ENCODE measurements at regions not wholly inside any gene's neighbourhood (a gene's known extent, or its start where the extent isn't known, plus 50 kb on each side); places are given as distances from the start of the nearest gene placed in this dataset.

DNA sequence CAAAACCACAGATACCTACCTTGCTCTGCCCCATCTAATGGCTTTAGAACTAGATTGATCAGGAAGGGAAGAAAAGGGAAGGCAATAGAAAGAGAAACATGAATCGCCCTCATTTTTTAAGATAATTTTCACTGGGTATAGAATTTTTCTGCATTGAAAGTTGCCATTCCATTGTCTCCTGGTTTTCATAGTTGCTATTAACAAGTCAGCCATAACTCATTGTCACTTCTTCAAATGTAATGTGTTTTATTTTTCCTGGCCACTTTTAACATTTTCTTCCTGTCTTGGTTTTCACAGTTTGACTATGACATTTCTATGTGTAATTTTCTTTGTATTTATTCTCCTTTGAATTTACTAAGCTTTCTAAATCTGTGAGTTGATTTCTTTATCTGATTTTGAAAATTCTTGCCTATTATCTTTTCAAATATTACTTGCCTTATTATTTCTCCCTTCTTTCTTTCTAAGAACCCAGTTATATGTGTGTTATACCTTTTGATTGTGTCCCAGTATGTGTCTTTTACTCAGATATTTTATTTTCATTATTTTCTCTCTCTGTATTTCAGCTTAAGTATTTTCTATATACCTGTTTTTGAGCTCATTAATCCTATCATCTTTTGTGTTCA, 85.5 kb upstream of the GLI2 start:
- Mint-ChIP-seq H3K9me3 (ENCODE audit: insufficient read depth) (peaks cover 15% of the 10 kb centered on the region), H3K27me3 (peaks cover 11% of the 10 kb centered on the region), H3K4me1 (no peaks in the 10 kb centered on the region), H3K4me3 (no peak overlapping the region), H3K27ac (no peak overlapping the region)
- no CpG with 5 or more reads among the region's 1 CpG for WGBS (ENCODE audit: insufficient coverage)
- ChIA-PET CTCF (no interaction called here), POLR2A (no interaction called here)
- H3K4me3 ChIP-seq (ENCODE audit: control extremely low read depth in 1 of 5, extremely low read depth in 1 of 5, insufficient read depth in 1 of 5, low read depth in 2 of 5, low read length in 4 of 5) = no peak overlapping the region
- no peak overlapping the region for H3K9ac ChIP-seq (ENCODE audit: low read length)
- H4K20me1 ChIP-seq (ENCODE audit: control insufficient read depth, insufficient read depth, low read length, poor library complexity, severe bottlenecking) = no peaks in the 10 kb centered on the region
- ATAC-seq (ENCODE audit: low read depth) (no peak), DNase-seq (no peak)
- H3K4me1 ChIP-seq (ENCODE audit: control insufficient read depth in 2 of 2, insufficient read depth in 2 of 2, low read length in 2 of 2) = no peaks in the 10 kb centered on the region
- H3K79me2 ChIP-seq (ENCODE audit: control insufficient read depth, insufficient read depth, low read length) = no peaks in the 10 kb centered on the region
- H3K27ac ChIP-seq (ENCODE audit: low read length in 2 of 2) = no peak overlapping the region
- H3K9me3 ChIP-seq (ENCODE audit: control extremely low read depth in 1 of 3, control insufficient read depth in 2 of 3, insufficient read depth in 1 of 3, low read length in 2 of 3) = peaks cover 5 to 20% (median 6%) of the 10 kb centered on the region in 3 donors
- H3K4me2 ChIP-seq (replicated peaks; ENCODE audit: low read depth, low read length, poor library complexity, severe bottlenecking) = no peak overlapping the region
- H2AFZ ChIP-seq (ENCODE audit: insufficient read depth, low read depth, low read length, poor library complexity, severe bottlenecking) = no peak overlapping the region
- no peak for TF ChIP-seq EZH2 (IDR thresholded peaks at IDR 0.05; ENCODE audit: borderline replicate concordance, insufficient read depth, low read depth, low read length, poor library complexity, severe bottlenecking)
- TF ChIP-seq, protein P1, sequence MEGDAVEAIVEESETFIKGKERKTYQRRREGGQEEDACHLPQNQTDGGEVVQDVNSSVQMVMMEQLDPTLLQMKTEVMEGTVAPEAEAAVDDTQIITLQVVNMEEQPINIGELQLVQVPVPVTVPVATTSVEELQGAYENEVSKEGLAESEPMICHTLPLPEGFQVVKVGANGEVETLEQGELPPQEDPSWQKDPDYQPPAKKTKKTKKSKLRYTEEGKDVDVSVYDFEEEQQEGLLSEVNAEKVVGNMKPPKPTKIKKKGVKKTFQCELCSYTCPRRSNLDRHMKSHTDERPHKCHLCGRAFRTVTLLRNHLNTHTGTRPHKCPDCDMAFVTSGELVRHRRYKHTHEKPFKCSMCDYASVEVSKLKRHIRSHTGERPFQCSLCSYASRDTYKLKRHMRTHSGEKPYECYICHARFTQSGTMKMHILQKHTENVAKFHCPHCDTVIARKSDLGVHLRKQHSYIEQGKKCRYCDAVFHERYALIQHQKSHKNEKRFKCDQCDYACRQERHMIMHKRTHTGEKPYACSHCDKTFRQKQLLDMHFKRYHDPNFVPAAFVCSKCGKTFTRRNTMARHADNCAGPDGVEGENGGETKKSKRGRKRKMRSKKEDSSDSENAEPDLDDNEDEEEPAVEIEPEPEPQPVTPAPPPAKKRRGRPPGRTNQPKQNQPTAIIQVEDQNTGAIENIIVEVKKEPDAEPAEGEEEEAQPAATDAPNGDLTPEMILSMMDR (IDR thresholded peaks at IDR 0.05) = no peak
- no peaks in the 10 kb centered on the region for H3K27me3 ChIP-seq (replicated peaks in 1 of 4; ENCODE audit: control extremely low read depth in 1 of 4, control insufficient read depth in 3 of 4, insufficient read depth in 4 of 4, low read length in 3 of 4)
- H3K36me3 ChIP-seq (replicated peaks in 1 of 2; ENCODE audit: control extremely low read depth in 1 of 2, control insufficient read depth in 1 of 2, extremely low read depth in 1 of 2, insufficient read depth in 2 of 2, low read length in 1 of 2) = no peaks in the 10 kb centered on the region
- intact Hi-C loops (cut with micrococcal nuclease) = no loop called here

DNA sequence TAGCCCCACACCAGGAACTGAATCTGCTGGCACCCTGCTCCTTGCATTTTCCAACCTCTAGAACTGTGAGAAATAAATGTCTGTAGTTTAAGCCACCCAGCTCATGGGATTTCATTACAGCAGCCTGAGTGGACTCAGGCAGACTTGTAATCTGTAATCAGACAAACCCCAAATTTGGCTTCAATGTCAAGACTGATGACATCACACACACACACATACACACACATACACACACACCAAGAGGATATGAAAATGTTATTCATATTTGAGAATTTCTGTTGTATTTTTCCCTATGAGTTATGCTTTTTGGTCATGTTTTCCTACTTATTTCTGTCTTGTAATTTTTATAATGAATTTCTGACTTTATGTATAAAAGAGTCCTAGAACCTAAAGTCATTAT, 83.8 kb upstream of the GLI2 start:
- Histone ChIP-seq H3K4me1 (ENCODE audit: control insufficient read depth in 2 of 2, insufficient read depth in 2 of 2, low read length in 2 of 2) (no peaks in the 10 kb centered on the region), H2AFZ (ENCODE audit: insufficient read depth, low read depth, low read length, poor library complexity, severe bottlenecking) (no peak overlapping the region), H3K4me3 (ENCODE audit: control extremely low read depth in 1 of 5, extremely low read depth in 1 of 5, insufficient read depth in 1 of 5, low read depth in 2 of 5, low read length in 4 of 5) (no peak overlapping the region), H3K9ac (ENCODE audit: low read length) (no peak overlapping the region), H3K9me3 (ENCODE audit: control extremely low read depth in 1 of 3, control insufficient read depth in 2 of 3, insufficient read depth in 1 of 3, low read length in 2 of 3) (peaks cover 5 to 20% (median 6%) of the 10 kb centered on the region in 3 donors), H3K79me2 (ENCODE audit: control insufficient read depth, insufficient read depth, low read length) (no peaks in the 10 kb centered on the region), H3K4me2 (replicated peaks; ENCODE audit: low read depth, low read length, poor library complexity, severe bottlenecking) (no peak overlapping the region), H4K20me1 (ENCODE audit: control insufficient read depth, insufficient read depth, low read length, poor library complexity, severe bottlenecking) (no peaks in the 10 kb centered on the region), H3K36me3 (replicated peaks in 1 of 2; ENCODE audit: control extremely low read depth in 1 of 2, control insufficient read depth in 1 of 2, extremely low read depth in 1 of 2, insufficient read depth in 2 of 2, low read length in 1 of 2) (no peaks in the 10 kb centered on the region), H3K27ac (ENCODE audit: low read length in 2 of 2) (no peak overlapping the region), H3K27me3 (replicated peaks in 1 of 4; ENCODE audit: control extremely low read depth in 1 of 4, control insufficient read depth in 3 of 4, insufficient read depth in 4 of 4, low read length in 3 of 4) (peaks cover 0 to 4% (median 0%) of the 10 kb centered on the region in 4 experiments)
- Mint-ChIP-seq H3K9me3 (ENCODE audit: insufficient read depth) (peaks cover 15% of the 10 kb centered on the region), H3K27ac (no peak overlapping the region), H3K27me3 (peaks cover 10% of the 10 kb centered on the region), H3K4me1 (no peaks in the 10 kb centered on the region), H3K4me3 (no peak overlapping the region)
- ATAC-seq (ENCODE audit: low read depth) (no peak), DNase-seq (no peak)
- POLR2A ChIA-PET = no interaction called here
- CTCF ChIA-PET = interaction anchor here (1.6 kb wide), 1 partner anchor 29 kb away, joined by 5 read pairs; no protein-coding TSS in a partner anchor
- intact Hi-C loops (cut with micrococcal nuclease) = no loop called here
- TF ChIP-seq, protein P1 (IDR thresholded peaks at IDR 0.05) = no peak
- no peak for TF ChIP-seq EZH2 (IDR thresholded peaks at IDR 0.05; ENCODE audit: borderline replicate concordance, insufficient read depth, low read depth, low read length, poor library complexity, severe bottlenecking)

Measured in B cell (primary cell).